ENCODE measurements at regions not wholly inside any gene's neighbourhood (a gene's known extent, or its start where the extent isn't known, plus 50 kb on each side); places are given as distances from the start of the nearest gene placed in this dataset.

DNA sequence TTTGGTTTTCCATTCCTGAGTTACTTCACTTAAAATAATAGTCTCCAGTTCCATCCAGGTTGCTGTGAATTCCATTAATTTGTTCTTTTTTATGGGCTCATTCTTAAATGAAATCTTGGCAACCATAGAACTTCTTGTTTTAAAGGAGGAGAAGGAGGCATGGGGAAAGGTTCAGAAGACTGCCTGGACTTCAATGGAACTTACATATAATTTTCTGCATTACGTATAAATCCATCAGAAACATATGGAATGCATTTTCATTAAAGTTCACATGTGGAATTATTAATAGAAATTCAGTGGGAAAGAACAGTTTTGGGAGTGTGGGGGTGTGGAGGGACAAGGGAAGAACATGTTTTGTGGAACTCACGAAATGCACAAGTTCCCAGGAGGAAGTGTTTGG lies 176.6 kb upstream of the PRKCQ start:
- DNase-seq: no peak

- no peak for DNase-seq
Measured at GRCh38 chr10:6755781-6756460, 175.8 kb upstream of the PRKCQ start.

DNA sequence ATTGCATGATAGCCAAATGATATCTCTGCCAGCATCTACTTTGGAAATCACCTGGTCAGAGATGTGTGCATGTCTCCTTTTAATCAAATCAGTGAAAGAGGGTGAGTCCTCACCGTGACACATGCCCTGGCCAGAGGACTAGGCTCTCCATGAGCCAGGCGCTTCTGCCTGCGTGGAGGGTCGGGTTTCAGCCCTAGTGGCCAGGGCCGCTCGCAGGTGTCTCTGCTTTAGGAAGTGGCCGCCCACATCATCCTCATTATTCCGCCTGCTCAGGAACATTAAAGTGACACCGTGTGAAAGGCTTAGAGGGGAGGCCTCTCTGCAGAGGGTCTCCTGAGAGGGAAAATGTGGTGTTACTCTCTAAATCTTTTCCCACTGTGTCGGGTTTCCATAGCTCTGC lies 173.6 kb upstream of the PRKCQ start:
- DNase-seq: no peak

DNA sequence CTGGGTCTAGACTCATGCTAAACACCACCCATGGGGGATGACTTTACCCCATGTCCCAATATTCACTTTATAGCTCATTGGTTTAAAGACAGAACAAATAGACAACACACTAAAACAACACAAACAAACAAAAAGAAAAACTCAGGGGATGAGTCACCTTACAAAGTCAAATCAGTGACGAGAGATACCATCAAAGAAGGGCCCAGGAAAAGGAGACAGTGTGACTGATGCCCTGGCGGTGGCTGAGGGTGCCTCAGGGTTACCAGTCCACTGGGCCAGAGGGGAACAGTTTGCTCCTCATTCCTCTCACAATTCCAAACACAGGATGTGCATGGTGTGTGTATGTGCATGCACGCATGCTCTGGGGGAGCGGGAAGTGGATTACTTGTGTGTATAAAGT lies 171.3 kb upstream of the PRKCQ start:
- DNase-seq: no peak

DNA sequence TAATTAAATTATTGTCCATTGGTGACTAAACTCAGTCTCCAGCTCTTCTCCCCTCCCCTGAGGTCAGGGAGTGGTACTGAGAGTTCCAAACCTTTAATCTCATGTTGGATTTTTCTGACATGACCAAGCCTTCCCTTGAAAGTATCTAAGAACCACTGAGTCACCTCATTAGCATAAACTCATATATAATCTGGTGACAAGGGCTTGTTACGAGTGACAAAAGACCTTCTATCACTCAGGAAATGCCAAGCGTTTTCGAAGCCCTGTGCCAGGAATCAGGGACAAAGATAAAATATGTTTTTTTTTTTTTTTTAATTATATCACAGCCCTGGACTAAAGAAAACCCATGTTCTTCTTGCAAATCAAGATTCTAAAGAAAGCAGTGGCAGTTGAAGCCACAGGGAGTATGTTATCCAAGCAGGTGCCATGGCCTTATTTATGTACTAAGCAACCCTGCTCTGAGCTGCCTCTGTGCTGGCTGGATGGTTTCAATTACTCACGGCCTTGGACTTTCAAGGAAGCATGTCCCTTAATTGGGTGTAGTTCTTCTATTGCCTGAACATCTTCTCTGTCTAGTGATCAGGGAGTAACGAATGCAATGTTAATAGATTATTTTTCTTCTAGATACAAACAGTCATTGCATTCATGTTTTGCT lies 169.0 kb upstream of the PRKCQ start:
- no peak for DNase-seq

DNA sequence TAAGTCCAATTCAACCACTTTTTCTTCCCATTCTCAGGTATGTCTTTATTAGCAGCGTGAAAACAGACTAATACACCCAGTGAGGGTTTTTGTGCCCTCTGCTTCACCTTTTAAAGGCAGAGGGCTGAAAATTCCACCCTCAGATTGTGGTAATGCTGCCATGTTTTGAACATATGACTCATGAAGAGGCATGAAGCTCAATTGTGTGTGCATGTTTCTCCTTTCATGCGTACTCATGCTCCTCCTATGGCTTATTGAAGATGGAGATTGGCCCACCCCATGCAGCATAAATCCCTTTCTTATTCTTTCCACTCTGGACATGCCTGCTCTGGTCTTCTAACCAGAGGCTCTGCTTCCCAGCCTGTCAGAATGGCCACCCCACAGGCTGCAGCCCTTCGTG lies 168.0 kb upstream of the PRKCQ start:
- no peak for DNase-seq

DNA sequence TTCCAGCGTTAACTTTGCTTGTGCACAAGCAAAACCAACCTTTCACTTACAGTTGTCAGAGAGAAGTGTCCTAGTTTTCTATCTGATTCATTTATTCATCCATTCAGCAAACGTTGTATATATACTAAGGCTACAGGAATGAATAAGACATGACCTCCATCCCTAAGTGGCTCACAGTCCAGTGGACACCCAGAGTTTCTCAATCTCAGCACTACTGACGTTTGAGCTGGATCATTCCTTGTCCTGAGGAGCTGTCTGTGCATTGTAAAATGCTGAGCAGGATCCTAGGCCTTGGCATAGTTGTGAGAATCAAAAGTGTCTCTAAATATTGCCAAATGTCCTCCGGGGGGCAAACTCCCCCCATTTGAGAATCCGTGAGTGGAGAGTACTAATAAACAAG lies 166.7 kb upstream of the PRKCQ start:
- DNase-seq: no peak

- no peak for DNase-seq
Measured at GRCh38 chr10:6743291-6743849, 163.3 kb upstream of the PRKCQ start.

DNA sequence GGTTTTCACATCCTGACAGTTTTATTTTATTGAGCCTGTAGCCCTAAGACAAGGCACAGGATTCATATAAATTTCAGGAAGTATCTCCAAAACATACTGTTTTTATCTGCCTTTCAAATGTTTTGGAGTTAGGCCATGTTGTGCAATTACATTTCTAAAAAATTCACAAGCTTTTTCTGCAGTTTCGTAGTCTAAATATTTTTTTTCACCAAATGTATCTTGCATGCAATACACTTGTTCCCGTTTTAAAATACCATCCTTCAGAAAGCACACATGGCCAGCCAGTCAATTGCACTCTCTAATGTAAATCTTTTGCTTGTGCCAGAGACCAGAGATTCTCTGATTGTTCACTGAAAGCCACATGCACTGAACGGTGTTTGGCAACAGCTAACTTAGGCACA lies 161.5 kb upstream of the PRKCQ start:
- DNase-seq: no peak

DNA sequence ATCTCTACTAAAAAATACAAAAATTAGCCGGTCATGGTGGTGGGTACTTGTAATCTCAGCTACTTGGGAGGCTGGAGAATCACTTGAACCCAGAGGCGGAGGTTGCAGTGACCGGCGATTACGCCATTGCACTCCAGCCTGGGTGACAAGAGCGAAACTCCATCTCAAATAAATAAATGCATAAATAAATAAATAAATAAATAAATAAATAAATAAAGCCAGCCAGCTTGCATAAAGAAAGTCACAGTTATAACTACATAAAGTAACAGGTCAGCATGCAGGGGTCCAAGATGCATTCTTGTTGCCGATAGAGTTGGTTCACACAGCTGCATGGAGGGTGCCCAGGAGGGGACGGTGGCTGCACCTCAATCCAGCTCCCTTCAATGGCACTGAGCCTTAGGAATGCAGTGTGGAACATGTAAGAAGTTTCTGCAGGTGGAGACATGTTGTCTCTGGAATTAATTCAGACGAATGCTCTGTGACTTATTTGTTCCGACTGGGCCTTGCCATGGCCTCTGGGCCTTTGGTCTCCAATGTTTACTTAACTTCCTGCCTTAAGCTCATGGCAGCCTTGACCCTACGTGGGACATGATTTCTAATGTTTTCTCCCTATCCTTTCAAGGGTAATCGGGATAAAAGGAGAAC lies 159.6 kb upstream of the PRKCQ start:
- DNase-seq: no peak

GRCh38 chr10:6738112-6738768 lies 158.2 kb upstream of the PRKCQ start:
- no peak for DNase-seq

DNA sequence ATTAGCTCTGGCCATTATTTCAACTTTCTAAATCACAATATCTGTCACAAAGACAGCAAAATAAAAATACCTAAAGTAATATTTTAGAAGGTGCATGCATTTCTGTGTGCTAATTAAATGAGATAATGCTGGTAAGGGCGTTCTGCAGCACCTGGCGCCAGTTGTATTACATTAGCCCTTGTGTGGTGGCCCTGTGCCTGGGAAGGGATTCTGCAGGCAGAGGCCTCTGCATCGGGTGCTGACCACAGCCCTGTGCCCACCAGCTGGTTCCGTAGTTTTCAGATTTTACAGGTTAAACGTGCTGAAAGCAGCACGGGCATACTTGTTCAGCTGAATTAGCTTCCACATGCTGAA lies 157.7 kb upstream of the PRKCQ start:
- no peak for DNase-seq

- DNase-seq: no peak
Measured at GRCh38 chr10:6737080-6737641, 157.1 kb upstream of the PRKCQ start.

DNA sequence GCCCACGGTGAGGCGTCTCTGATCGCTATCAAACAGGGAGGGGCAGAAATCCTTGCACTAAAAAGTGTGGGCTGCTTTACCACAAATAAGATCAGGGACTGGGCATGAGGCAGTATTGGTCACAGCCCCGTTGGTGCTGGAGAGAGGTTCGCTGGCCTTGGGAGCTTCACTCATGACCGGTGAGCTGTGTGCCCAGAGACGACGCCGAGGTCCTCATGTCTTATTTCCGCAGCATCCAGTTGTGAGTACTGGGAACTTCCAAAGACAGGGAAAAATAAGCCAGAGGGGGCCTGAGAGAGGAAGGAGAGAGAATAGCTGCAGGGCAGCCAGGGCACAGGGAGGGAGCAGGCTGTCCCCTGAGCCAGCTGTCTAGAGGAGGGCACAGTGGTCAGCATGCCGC lies 154.2 kb upstream of the PRKCQ start:
- DNase-seq: no peak

DNA sequence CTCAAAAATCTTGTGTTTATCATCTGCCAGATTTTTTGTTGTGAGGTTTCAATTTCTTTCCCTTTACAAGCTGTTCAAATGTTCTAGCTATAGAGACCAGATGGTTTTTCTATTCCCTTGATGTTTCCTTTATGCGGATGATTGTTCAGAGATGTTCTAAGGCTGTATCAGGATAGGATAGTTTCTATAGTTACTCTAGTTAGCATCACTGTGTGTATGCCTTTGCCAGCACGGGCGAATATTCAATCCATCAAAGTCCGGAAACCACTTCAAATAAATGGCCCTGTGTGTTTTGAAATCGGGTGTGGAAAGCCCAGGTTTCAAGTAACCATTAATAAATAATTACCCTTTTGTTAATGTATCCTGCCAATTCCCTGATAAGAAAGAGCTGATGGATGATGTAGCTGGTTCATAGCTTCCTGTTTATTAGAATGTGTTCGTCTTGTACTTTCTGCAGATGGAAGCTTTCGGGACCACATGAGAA lies 149.8 kb upstream of the PRKCQ start:
- no peak for DNase-seq

DNA sequence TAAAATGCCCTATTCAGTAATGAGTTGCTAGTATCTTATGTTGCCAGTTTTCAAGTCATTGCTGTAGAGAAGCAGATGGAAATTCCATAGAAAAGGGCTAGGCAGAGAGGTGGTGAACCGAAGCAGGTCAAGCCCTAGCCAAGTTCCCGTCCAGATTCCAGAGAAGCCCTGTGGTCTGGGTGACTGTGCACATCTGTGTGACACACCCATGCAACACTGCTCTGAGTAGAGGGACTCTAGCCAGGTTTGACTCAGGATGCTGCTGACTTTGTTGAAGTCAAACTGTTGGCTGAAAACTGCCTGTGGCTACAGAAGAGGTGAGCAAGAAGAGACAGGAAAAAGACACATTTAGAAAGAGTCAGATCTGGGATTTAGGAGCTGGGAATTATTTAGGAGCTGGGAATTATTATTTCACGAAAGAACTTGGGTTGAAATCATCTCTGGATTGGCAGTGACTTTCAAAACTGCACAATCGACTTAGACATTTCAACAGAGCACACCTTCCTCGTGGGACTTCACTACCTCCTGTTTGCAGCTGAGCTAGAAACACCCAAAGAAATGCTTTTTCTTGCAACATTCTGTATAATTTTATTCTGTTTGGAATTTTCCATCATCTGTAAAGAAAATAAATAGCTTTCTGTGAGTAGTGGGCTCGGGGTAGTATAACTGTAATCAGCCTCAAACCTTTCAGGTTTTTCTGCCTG lies 149.1 kb upstream of the PRKCQ start:
- no peak for DNase-seq

- DNase-seq: no peak
Measured at GRCh38 chr10:6726924-6727323, 146.8 kb upstream of the PRKCQ start.

DNA sequence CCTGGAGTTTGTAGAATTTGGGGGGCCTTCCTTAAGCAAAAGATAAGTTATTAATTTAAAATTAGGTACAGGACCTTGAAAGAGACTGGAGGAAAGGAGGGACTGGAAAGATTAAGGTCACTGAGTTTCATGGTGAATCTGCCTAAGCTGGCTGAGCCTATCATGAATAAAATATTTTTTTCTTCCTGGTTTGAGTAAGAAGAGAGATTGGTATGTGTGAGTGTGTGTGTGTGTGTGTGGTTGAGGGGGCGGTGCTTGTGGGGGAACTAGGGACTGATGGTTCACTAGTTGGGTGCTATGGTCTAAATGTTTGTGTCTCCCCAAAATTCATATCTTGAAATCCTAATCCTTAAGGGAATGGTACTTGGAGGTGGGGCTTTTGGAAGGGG lies 142.5 kb upstream of the PRKCQ start:
- DNase-seq: no peak

DNA sequence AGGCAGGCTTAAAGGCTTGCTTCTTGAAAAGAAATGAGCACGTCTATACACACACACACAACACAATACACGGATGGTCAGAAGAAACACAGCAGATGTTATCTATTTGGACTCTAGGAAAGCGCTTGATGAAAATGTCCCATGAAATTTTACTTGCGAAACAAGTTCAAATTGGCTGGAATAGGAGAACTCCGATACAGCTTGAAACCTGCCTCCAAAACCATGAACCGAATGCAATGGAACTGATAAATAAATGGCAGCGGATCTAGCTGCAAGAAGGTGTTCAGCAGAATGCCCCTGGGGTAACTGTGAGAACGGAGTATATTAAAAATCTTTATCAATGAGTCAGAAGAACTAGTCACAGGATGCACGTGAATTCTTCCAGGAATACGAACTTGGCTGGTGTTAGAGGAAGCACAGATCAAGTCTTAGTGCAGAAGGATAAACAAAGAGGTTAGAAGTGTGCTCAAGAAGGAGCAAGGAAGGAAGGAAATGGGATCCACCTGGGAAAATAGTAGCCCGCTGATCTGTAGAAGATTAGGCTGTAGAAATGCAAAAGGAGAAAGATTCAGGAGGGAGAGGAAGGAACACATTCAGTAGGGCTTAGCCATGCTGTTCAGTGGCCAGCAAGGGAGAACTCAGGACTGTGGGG lies 142.0 kb upstream of the PRKCQ start:
- no peak for DNase-seq

DNA sequence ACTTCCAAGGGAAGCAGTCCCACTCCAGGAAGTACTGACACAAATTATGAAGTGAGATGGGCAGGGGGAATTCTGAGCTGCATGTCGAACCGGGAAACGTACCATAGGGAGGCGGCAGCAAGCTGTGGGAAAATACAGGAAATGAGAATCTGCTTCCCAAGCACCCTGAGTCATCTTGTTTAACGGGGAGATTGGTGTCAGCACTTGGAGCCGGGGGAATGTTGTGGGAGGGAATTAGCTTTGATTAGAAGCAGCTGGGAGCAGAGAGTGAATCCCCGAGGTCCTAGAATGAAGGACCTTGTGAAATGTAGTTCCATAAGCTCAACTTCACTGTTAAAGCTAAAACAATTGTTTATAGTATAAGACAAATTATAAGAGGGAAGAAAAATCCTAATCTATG lies 141.4 kb upstream of the PRKCQ start:
- no peak for DNase-seq

GRCh38 chr10:6719561-6719960 lies 139.5 kb upstream of the PRKCQ start:
- DNase-seq: no peak

DNA sequence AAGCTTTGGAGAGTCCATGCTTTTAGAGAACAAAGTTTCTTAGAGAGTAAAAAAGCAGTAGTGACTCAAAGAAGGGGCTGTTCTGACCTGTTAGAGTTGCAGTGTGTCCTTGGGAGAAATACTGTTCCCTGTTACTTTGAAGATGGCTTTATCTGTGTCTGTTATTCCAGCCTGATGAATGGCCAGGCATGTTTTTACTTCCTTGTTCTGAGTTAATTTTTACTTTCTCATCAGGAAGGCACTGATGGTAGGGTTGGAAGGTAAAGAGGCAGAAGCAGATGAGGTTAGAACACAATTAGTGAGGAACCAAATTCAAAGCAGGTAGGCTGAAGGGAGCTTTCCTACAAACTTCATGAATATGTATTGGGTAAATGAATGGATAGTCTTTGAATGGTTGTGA lies 138.5 kb upstream of the PRKCQ start:
- DNase-seq: no peak
